ENCODE measurements at regions not wholly inside any gene's neighbourhood (a gene's known extent, or its start where the extent isn't known, plus 50 kb on each side); places are given as distances from the start of the nearest gene placed in this dataset.
"Not testable (repeated sequence)": the region's sequence is repeated elsewhere in the genome, so short reads cannot be mapped to it uniquely, and the experiment has no call there.

GRCh38 chr6:4347877-4348276 lies 212.5 kb upstream of the ECI2 start:
- no peak for DNase-seq

- DNase-seq, result no peak
Measured at GRCh38 chr6:4346659-4347333, 211.4 kb upstream of the ECI2 start.

- no peak for DNase-seq
Measured at GRCh38 chr6:4345543-4345942, 210.2 kb upstream of the ECI2 start.

GRCh38 chr6:4344317-4344899 lies 209.0 kb upstream of the ECI2 start:
- no peak for DNase-seq

GRCh38 chr6:4342407-4343137 lies 207.2 kb upstream of the ECI2 start:
- no peak for DNase-seq

- DNase-seq, result no peak
Measured at GRCh38 chr6:4341078-4341797, 205.9 kb upstream of the ECI2 start.

- DNase-seq, result no peak
Measured at GRCh38 chr6:4340544-4340943, 205.2 kb upstream of the ECI2 start.

- no peak for DNase-seq
Measured at GRCh38 chr6:4338884-4339283, 203.5 kb upstream of the ECI2 start.

- no peak for DNase-seq
Measured at GRCh38 chr6:4336778-4337442, 201.5 kb upstream of the ECI2 start.

- no peak for DNase-seq
Measured at GRCh38 chr6:4336084-4336483, 200.7 kb upstream of the ECI2 start.

GRCh38 chr6:4334158-4334740 lies 198.9 kb upstream of the ECI2 start:
- DNase-seq, result not testable (repeated sequence)

GRCh38 chr6:4327841-4328240 lies 192.5 kb upstream of the ECI2 start:
- DNase-seq, result no peak

GRCh38 chr6:4324746-4325145 lies 189.4 kb upstream of the ECI2 start:
- DNase-seq, result no peak

GRCh38 chr6:4323322-4323721 lies 187.9 kb upstream of the ECI2 start:
- DNase-seq, result no peak

GRCh38 chr6:4322846-4323309 lies 187.5 kb upstream of the ECI2 start:
- DNase-seq, result no peak

GRCh38 chr6:4322134-4322845 lies 186.9 kb upstream of the ECI2 start:
- no peak for DNase-seq

- no peak for DNase-seq
Measured at GRCh38 chr6:4320860-4321259, 185.5 kb upstream of the ECI2 start.

GRCh38 chr6:4319981-4320683 lies 184.8 kb upstream of the ECI2 start:
- DNase-seq, result no peak

- DNase-seq, result no peak
Measured at GRCh38 chr6:4318321-4318720, 182.9 kb upstream of the ECI2 start.

GRCh38 chr6:4316867-4317400 lies 181.6 kb upstream of the ECI2 start:
- no peak for DNase-seq

- DNase-seq, result no peak
Measured at GRCh38 chr6:4314201-4314707, 178.9 kb upstream of the ECI2 start.

Data from activated T-cell treated with anti-CD3 and anti-CD28 coated beads for 4 hours (primary cell).